ENCODE measurements at regions not wholly inside any gene's neighbourhood (a gene's known extent, or its start where the extent isn't known, plus 50 kb on each side); places are given as distances from the start of the nearest gene placed in this dataset.
"Not testable (repeated sequence)": the region's sequence is repeated elsewhere in the genome, so short reads cannot be mapped to it uniquely, and the experiment has no call there.

- TF ChIP-seq BACH2 (CRISPR knock-in tag; IDR thresholded peaks at IDR 0.05; ENCODE audit: borderline replicate concordance), result no peak
- TF ChIP-seq POU6F1 (CRISPR knock-in tag; IDR thresholded peaks at IDR 0.05; ENCODE audit: borderline replicate concordance, low read depth), result no peak
- no peak for TF ChIP-seq TSHZ2 (CRISPR knock-in tag; IDR thresholded peaks at IDR 0.05)
- no peak for TF ChIP-seq ZC3H10 (CRISPR knock-in tag; IDR thresholded peaks at IDR 0.05)
- TF ChIP-seq CSDC2 (CRISPR knock-in tag; IDR thresholded peaks at IDR 0.05), result no peak
- TF ChIP-seq ZFP30 (CRISPR knock-in tag; IDR thresholded peaks at IDR 0.05), result no peak
- no peak for TF ChIP-seq ZNF565 (CRISPR knock-in tag; conservative IDR thresholded peaks at IDR 0.05; ENCODE audit: low read depth)
- no peak for TF ChIP-seq ZFP3 (CRISPR knock-in tag; IDR thresholded peaks at IDR 0.05)
- TF ChIP-seq OSR1 (CRISPR knock-in tag; IDR thresholded peaks at IDR 0.05), result no peak
- TF ChIP-seq ARNTL (CRISPR knock-in tag; IDR thresholded peaks at IDR 0.05; ENCODE audit: borderline replicate concordance, low read depth), result no peak
- no peak for TF ChIP-seq CREB5 (CRISPR knock-in tag; IDR thresholded peaks at IDR 0.05; ENCODE audit: low read depth)
- TF ChIP-seq TOX (CRISPR knock-in tag; IDR thresholded peaks at IDR 0.05; ENCODE audit: borderline replicate concordance), result no peak
- ATAC-seq, result no peak
Observed at GRCh38 chr5:136559651-136560050, 194.3 kb upstream of the TRPC7 start.

GRCh38 chr5:136547096-136547495 lies 181.8 kb upstream of the TRPC7 start:
- ATAC-seq, result not testable (repeated sequence)

- not testable (repeated sequence) for ATAC-seq
Observed at GRCh38 chr5:136546441-136546840, 181.1 kb upstream of the TRPC7 start.

GRCh38 chr5:136545031-136545430 lies 179.7 kb upstream of the TRPC7 start:
- ATAC-seq, result not testable (repeated sequence)

- TF ChIP-seq ZC3H10 (CRISPR knock-in tag; IDR thresholded peaks at IDR 0.05) (no peak), ZNF70 (CRISPR knock-in tag; IDR thresholded peaks at IDR 0.05) (no peak), CSDC2 (CRISPR knock-in tag; IDR thresholded peaks at IDR 0.05) (no peak)
- ATAC-seq, result no peak
Observed at GRCh38 chr5:136538534-136538933, 173.2 kb upstream of the TRPC7 start.

GRCh38 chr5:136529081-136529480 lies 163.7 kb upstream of the TRPC7 start:
- ATAC-seq, result no peak
- no peak for TF ChIP-seq ZNF565 (CRISPR knock-in tag; conservative IDR thresholded peaks at IDR 0.05; ENCODE audit: low read depth)
- TF ChIP-seq BACH2 (CRISPR knock-in tag; IDR thresholded peaks at IDR 0.05; ENCODE audit: borderline replicate concordance), result no peak
- TF ChIP-seq ARNTL (CRISPR knock-in tag; IDR thresholded peaks at IDR 0.05; ENCODE audit: borderline replicate concordance, low read depth), result no peak
- TF ChIP-seq ZNF70 (CRISPR knock-in tag; IDR thresholded peaks at IDR 0.05), result no peak
- TF ChIP-seq RARB (CRISPR knock-in tag; IDR thresholded peaks at IDR 0.05), result no peak
- no peak for TF ChIP-seq CREB5 (CRISPR knock-in tag; IDR thresholded peaks at IDR 0.05; ENCODE audit: low read depth)
- no peak for TF ChIP-seq OSR1 (CRISPR knock-in tag; IDR thresholded peaks at IDR 0.05)
- TF ChIP-seq PATZ1 (CRISPR knock-in tag; IDR thresholded peaks at IDR 0.05; ENCODE audit: borderline replicate concordance), result no peak
- TF ChIP-seq TCF4 (CRISPR knock-in tag; IDR thresholded peaks at IDR 0.05; ENCODE audit: borderline replicate concordance), result no peak
- no peak for TF ChIP-seq ISL1 (CRISPR knock-in tag; IDR thresholded peaks at IDR 0.05)
- no peak for TF ChIP-seq POU6F1 (CRISPR knock-in tag; IDR thresholded peaks at IDR 0.05; ENCODE audit: borderline replicate concordance, low read depth)

Data from SK-N-SH treated with all-trans-retinoic acid at 6 μM for 48 hours (cell line).